IMR-90 (cell line): ENCODE measurements at regions not wholly inside any gene's neighbourhood (a gene's known extent, or its start where the extent isn't known, plus 50 kb on each side); places are given as distances from the start of the nearest gene placed in this dataset.

Experiments used
- ATAC-seq: fragments of 200-7000 bp; cut with Tn5 transposase; 2 replicates; pipeline ENCODE4 v1.9.1; 2020; ENCODE audit warnings: low read depth, mild to moderate bottlenecking, moderate library complexity
- BruUV-seq: library from RNA; stranded (reverse); fragments of 400-500 nt; replicated peaks from 2 replicates; lab custom pipeline; 2021; lab: Mats Ljungman, UMichigan
- CTCF ChIA-PET: fragments of 300-600 bp; formaldehyde crosslinking; extraction: SDS; loops from one replicate; lab custom pipeline; 2021; ENCODE audit warnings: antibody characterized with exemption; lab: Yijun Ruan, JAX
- POLR2A ChIA-PET: fragments of 300-600 bp; sonication (Branson Sonifier 250); formaldehyde crosslinking; loops from one replicate; lab custom pipeline; 2022; ENCODE audit warnings: antibody characterized with exemption; ENCODE audit not compliant: unreplicated experiment; lab: Charles Lee
- DNase-seq: peaks from one replicate; pipeline ENCODE4 v3.0.0; 2013
- H2AFZ ChIP-seq: replicated peaks from 2 replicates; pipeline ENCODE3; 2013; ENCODE audit warnings: low read length, mild to moderate bottlenecking; ENCODE audit not compliant: poor library complexity
- H2AK5ac ChIP-seq: 2 replicates; pipeline ENCODE4 v1.6.1; 2013; ENCODE audit warnings: low read depth, low read length, inconsistent platforms
- H2AK9ac ChIP-seq: replicated peaks from 2 replicates; pipeline ENCODE3; 2013; ENCODE audit warnings: mild to moderate bottlenecking, low read depth, low read length, moderate library complexity; ENCODE audit not compliant: poor library complexity
- H2BK120ac ChIP-seq: 2 replicates; pipeline ENCODE4 v1.6.1; 2013; ENCODE audit warnings: low read depth, low read length, inconsistent platforms
- H2BK15ac ChIP-seq: 3 replicates; pipeline ENCODE4 v1.6.1; 2013; ENCODE audit warnings: low read depth, low read length, inconsistent platforms
- H2BK20ac ChIP-seq: 2 replicates; pipeline ENCODE4 v1.6.1; 2013; ENCODE audit warnings: low read depth, mild to moderate bottlenecking, inconsistent platforms, low read length, moderate library complexity
- H2BK5ac ChIP-seq: 2 replicates; pipeline ENCODE4 v1.6.1; 2013; ENCODE audit warnings: mild to moderate bottlenecking, low read depth, low read length, inconsistent platforms; ENCODE audit not compliant: poor library complexity, severe bottlenecking
- H3K14ac ChIP-seq: replicated peaks from 2 replicates; pipeline ENCODE4 v1.6.1; 2013; ENCODE audit warnings: low read depth, low read length, inconsistent platforms
- H3K18ac ChIP-seq: 2 replicates; pipeline ENCODE4 v1.6.1; 2013; ENCODE audit warnings: low read depth, low read length, control low read depth
- H3K23ac ChIP-seq: 2 replicates; pipeline ENCODE4 v1.6.1; 2013; ENCODE audit warnings: low read depth, low read length, inconsistent platforms
- H3K27ac ChIP-seq: 2 replicates; pipeline ENCODE4 v1.5.1; 2013; ENCODE audit warnings: mild to moderate bottlenecking, control low read depth, low read length; ENCODE audit not compliant: insufficient read depth
- H3K27me3 ChIP-seq: 2 replicates; pipeline ENCODE4 v1.6.1; 2013; ENCODE audit warnings: low read length; ENCODE audit not compliant: control insufficient read depth, insufficient read depth
- H3K36me3 ChIP-seq: 2 replicates; pipeline ENCODE4 v1.6.1; 2013; ENCODE audit warnings: low read length, mixed read lengths; ENCODE audit not compliant: control insufficient read depth, insufficient read depth
- H3K4ac ChIP-seq: 2 replicates; pipeline ENCODE4 v1.6.1; 2013; ENCODE audit warnings: low read depth, low read length, inconsistent platforms
- H3K4me1 ChIP-seq: 2 replicates; pipeline ENCODE4 v1.6.1; 2013; ENCODE audit warnings: low read length, mixed read lengths; ENCODE audit not compliant: control insufficient read depth, insufficient read depth
- H3K4me2 ChIP-seq: 2 replicates; pipeline ENCODE4 v1.6.1; 2013; ENCODE audit warnings: low read depth, mild to moderate bottlenecking, control low read depth, low read length, moderate library complexity
- H3K4me3 ChIP-seq: 2 replicates; pipeline ENCODE4 v1.5.1; 2013; ENCODE audit warnings: low read depth, mild to moderate bottlenecking, control low read depth, low read length, moderate library complexity; ENCODE audit not compliant: insufficient read depth
- H3K56ac ChIP-seq: 2 replicates; pipeline ENCODE4 v1.6.1; 2013; ENCODE audit warnings: low read length, inconsistent platforms; ENCODE audit not compliant: insufficient read depth; ENCODE audit errors: extremely low read depth
- H3K79me1 ChIP-seq, 2 experiments: 2 replicates each; pipeline ENCODE4 v1.6.1; 2013; ENCODE audit warnings: low read length in 2 of 2, inconsistent platforms in 1 of 2, low read depth in 1 of 2
- H3K9ac ChIP-seq: 2 replicates; pipeline ENCODE4 v1.6.1; 2013; ENCODE audit warnings: low read depth, low read length, control low read depth
- H3K9me1 ChIP-seq: 2 replicates; pipeline ENCODE4 v1.6.1; 2013; ENCODE audit warnings: low read length, inconsistent platforms; ENCODE audit not compliant: insufficient read depth
- H3K9me3 ChIP-seq: 2 replicates; pipeline ENCODE4 v1.6.1; 2013; ENCODE audit warnings: low read length; ENCODE audit not compliant: control insufficient read depth, insufficient read depth
- H4K20me1 ChIP-seq: 2 replicates; pipeline ENCODE4 v1.6.1; 2013; ENCODE audit warnings: low read length, inconsistent platforms; ENCODE audit not compliant: insufficient read depth
- H4K5ac ChIP-seq: 2 replicates; pipeline ENCODE4 v1.6.1; 2013; ENCODE audit warnings: mild to moderate bottlenecking, low read depth, low read length, control low read depth
- H4K8ac ChIP-seq, 2 experiments: 2 replicates each; pipeline ENCODE4 v1.6.1; 2013; ENCODE audit warnings: low read depth in 2 of 2, low read length in 2 of 2, control low read depth in 1 of 2, inconsistent platforms in 1 of 2
- H4K91ac ChIP-seq: 2 replicates; pipeline ENCODE4 v1.6.1; 2013; ENCODE audit warnings: low read depth, low read length, inconsistent platforms; ENCODE audit not compliant: insufficient read depth
- CEBPB ChIP-seq: IDR thresholded peaks from 2 replicates; pipeline ENCODE4 v1.6.1; 2012; ENCODE audit warnings: low read depth, low read length, improper control_type of control experiment
- CHD1 ChIP-seq: IDR thresholded peaks from 2 replicates; pipeline ENCODE4 v1.6.1; 2012; ENCODE audit warnings: low read depth, low read length, improper control_type of control experiment
- MXI1 ChIP-seq: IDR thresholded peaks from 2 replicates; pipeline ENCODE4 v1.6.1; 2012; ENCODE audit warnings: low read depth, mild to moderate bottlenecking, low read length, moderate library complexity, borderline replicate concordance
- SMC3 ChIP-seq: fragments of 150-350 bp; IDR thresholded peaks from 2 replicates; pipeline ENCODE4 v1.6.1; 2016; ENCODE audit warnings: low read depth, mild to moderate bottlenecking, antibody characterized with exemption, low read length, moderate library complexity
- WGBS, 2 experiments: methylation state at CpG; one replicate each; pipeline versions ENCODE4 v1.1.5 to v1.1.7; 2013; ENCODE audit warnings: missing lambda C conversion rate in 2 of 2; ENCODE audit not compliant: insufficient read length in 1 of 2; ENCODE audit errors: extremely low coverage in 2 of 2; 5-methylcytosine and 5-hydroxymethylcytosine counted together
- dilution Hi-C: fragments of 300-500 bp; cut with HindIII; formaldehyde crosslinking; loops from one replicate; pipeline ENCODE4 v1.14.3; 2018; ENCODE audit warnings: low sequenced_read_pairs; ENCODE audit not compliant: unreplicated experiment
- in situ Hi-C: fragments of 300-500 bp; cut with MboI; formaldehyde crosslinking; loops from 3 replicates; pipeline ENCODE4 v1.14.3; 2019; ENCODE audit warnings: low sequenced_read_pairs, inconsistent platforms, mixed read lengths
- intact Hi-C: fragments of 100-400 bp; cut with micrococcal nuclease; formaldehyde crosslinking; loops from 2 replicates; pipeline ENCODE4 v1.10.0; 2022
- TF ChIP-seq, protein P1 (sequence below): fragments of 150-350 bp; IDR thresholded peaks from 2 replicates; pipeline ENCODE4 v1.6.1; 2017; ENCODE audit warnings: mild to moderate bottlenecking, antibody characterized with exemption, low read length, low read depth

DNA sequence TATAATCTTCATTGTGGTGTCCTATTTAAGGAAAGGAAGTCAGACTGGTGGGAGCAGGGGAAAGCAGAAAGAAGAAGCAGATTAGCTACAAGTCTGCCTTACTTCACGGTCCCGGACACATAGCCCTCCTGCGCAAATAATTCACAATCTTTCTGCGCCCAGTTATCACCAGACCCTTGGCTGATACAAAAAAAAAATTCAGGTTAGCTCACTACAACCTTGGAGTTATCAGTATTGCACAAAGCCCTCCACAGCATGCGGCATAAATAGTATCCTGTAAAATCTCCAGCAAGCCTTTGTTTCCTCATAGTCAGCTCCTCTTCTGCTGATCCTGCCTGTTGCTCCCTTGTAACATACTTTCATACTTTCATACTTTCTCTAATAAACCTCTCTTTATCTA lies 148.6 kb upstream of the FUT9 start:
- Histone ChIP-seq H4K5ac (no peak overlapping the region), H3K4me1 (no peaks in the 10 kb centered on the region), H3K27ac (no peak overlapping the region), H3K27me3 (no peaks in the 10 kb centered on the region), H2AK9ac (no peak overlapping the region), H3K9me3 (peaks cover 6% of the 10 kb centered on the region; the same call in 1 of the 2 replicates), H2BK20ac (no peak overlapping the region), H4K91ac (no peak overlapping the region), H2AK5ac (no peak overlapping the region), H3K79me1 (no peaks in the 10 kb centered on the region), H3K9me1 (no peaks in the 10 kb centered on the region), H3K56ac (no peak overlapping the region), H3K4ac (no peak overlapping the region), H3K4me2 (no peak overlapping the region), H2BK120ac (no peak overlapping the region), H2BK5ac (no peak overlapping the region), H3K18ac (no peak overlapping the region), H3K4me3 (no peak overlapping the region), H4K20me1 (no peaks in the 10 kb centered on the region), H3K36me3 (no peaks in the 10 kb centered on the region), H2BK15ac (no peak overlapping the region), H2AFZ (no peak overlapping the region), H3K9ac (no peak overlapping the region), H3K23ac (no peak overlapping the region), H4K8ac (no peak overlapping the region), H3K14ac (no peak overlapping the region)
- in situ Hi-C loops (no loop called here), dilution Hi-C loops (no loop called here), intact Hi-C loops (no loop called here)
- ATAC-seq (no peak), DNase-seq (no peak)
- WGBS, 2 experiments: 17% methylated on average over 1 of the region's 5 CpGs; no CpG with 5 or more reads in 1 of the 2 experiments
- CTCF ChIA-PET: no interaction called here
- BruUV-seq: no TSS peak
- TF ChIP-seq MXI1 (no peak), CHD1 (no peak), CEBPB (no peak), SMC3 (no peak)
- TF ChIP-seq, protein P1, sequence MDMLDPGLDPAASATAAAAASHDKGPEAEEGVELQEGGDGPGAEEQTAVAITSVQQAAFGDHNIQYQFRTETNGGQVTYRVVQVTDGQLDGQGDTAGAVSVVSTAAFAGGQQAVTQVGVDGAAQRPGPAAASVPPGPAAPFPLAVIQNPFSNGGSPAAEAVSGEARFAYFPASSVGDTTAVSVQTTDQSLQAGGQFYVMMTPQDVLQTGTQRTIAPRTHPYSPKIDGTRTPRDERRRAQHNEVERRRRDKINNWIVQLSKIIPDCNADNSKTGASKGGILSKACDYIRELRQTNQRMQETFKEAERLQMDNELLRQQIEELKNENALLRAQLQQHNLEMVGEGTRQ: no peak
- POLR2A ChIA-PET: no interaction called here
